WTC11 (cell line): ENCODE measurements at regions not wholly inside any gene's neighbourhood (a gene's known extent, or its start where the extent isn't known, plus 50 kb on each side); places are given as distances from the start of the nearest gene placed in this dataset.

Experiments
- ATAC-seq: fragments of 200-7000 bp; cut with Tn5 transposase; 2 replicates; pipeline ENCODE4 v1.10.0; 2021; ENCODE audit warnings: mild to moderate bottlenecking, moderate library complexity
- CTCF ChIA-PET: fragments of 300-600 bp; sonication (Branson Sonifier 250); formaldehyde crosslinking; loops from one replicate; lab custom pipeline; 2021; ENCODE audit warnings: antibody characterized with exemption; lab: Charles Lee
- POLR2A ChIA-PET: fragments of 350-600 bp; sonication (Branson Sonifier 250); formaldehyde crosslinking; loops from one replicate; lab custom pipeline; 2021; ENCODE audit warnings: antibody characterized with exemption; lab: Charles Lee
- DNase-seq: peaks from one replicate; pipeline ENCODE4 v3.0.0; 2021; ENCODE audit warnings: low spot score
- H3K27ac Mint-ChIP-seq: 2 replicates; pipeline ENCODE4 v1.8.0; 2021; ENCODE audit warnings: mixed read lengths
- H3K27me3 Mint-ChIP-seq: 2 replicates; pipeline ENCODE4 v1.8.0; 2021; ENCODE audit warnings: low read depth, mild to moderate bottlenecking, moderate library complexity, mixed read lengths
- H3K36me3 Mint-ChIP-seq: 2 replicates; pipeline ENCODE4 v1.8.0; 2021; ENCODE audit warnings: mixed read lengths
- H3K4me1 Mint-ChIP-seq: 2 replicates; pipeline ENCODE4 v1.8.0; 2022; ENCODE audit warnings: mixed read lengths
- H3K4me3 Mint-ChIP-seq: 2 replicates; pipeline ENCODE4 v1.8.0; 2021; ENCODE audit warnings: mild to moderate bottlenecking, moderate library complexity, mixed read lengths
- H3K9me3 Mint-ChIP-seq: 2 replicates; pipeline ENCODE4 v1.8.0; 2021; ENCODE audit warnings: mixed read lengths
- ATF1 ChIP-seq: sonication (generic); formaldehyde crosslinking; IDR thresholded peaks from 2 replicates; pipeline ENCODE4 v1.8.1; 2023; ENCODE audit warnings: mild to moderate bottlenecking, moderate library complexity, missing genetic modification reagents
- CDX4 ChIP-seq: fragments of 250-450 bp; sonication (Bioruptor Pico); IDR thresholded peaks from 2 replicates; pipeline ENCODE4 v1.9.0; 2021; ENCODE audit warnings: moderate library complexity, mild to moderate bottlenecking, inconsistent platforms, borderline replicate concordance
- CREB1 ChIP-seq: sonication (generic); formaldehyde crosslinking; IDR thresholded peaks from 2 replicates; pipeline ENCODE4 v1.8.0; 2023; ENCODE audit warnings: mild to moderate bottlenecking, missing genetic modification reagents
- ELF4 ChIP-seq: sonication (generic); formaldehyde crosslinking; IDR thresholded peaks from 2 replicates; pipeline ENCODE4 v1.8.1; 2022; ENCODE audit warnings: low read depth, mild to moderate bottlenecking, moderate library complexity, missing genetic modification reagents
- GRHL2 ChIP-seq: fragments of 250-450 bp; sonication (Bioruptor Pico); IDR thresholded peaks from 2 replicates; pipeline ENCODE4 v1.8.0; 2022; ENCODE audit warnings: mild to moderate bottlenecking, moderate library complexity; ENCODE audit not compliant: insufficient replicate concordance, severe bottlenecking
- HMGA2 ChIP-seq: fragments of 250-450 bp; sonication (Bioruptor Pico); IDR thresholded peaks from 2 replicates; pipeline ENCODE4 v1.4.0; 2021; ENCODE audit warnings: mild to moderate bottlenecking, moderate library complexity
- IRF2 ChIP-seq: sonication (generic); formaldehyde crosslinking; IDR thresholded peaks from 2 replicates; pipeline ENCODE4 v1.8.0; 2022; ENCODE audit warnings: low read depth, missing genetic modification reagents, borderline replicate concordance
- JAZF1 ChIP-seq: fragments of 250-450 bp; sonication (Bioruptor Pico); IDR thresholded peaks from 2 replicates; pipeline ENCODE4 v1.9.0; 2021; ENCODE audit warnings: moderate library complexity, mild to moderate bottlenecking, inconsistent platforms
- MYBL2 ChIP-seq: sonication (generic); formaldehyde crosslinking; IDR thresholded peaks from 2 replicates; pipeline ENCODE4 v1.8.1; 2023; ENCODE audit warnings: mild to moderate bottlenecking, moderate library complexity, missing genetic modification reagents
- NFE2L1 ChIP-seq: sonication (generic); formaldehyde crosslinking; IDR thresholded peaks from 2 replicates; pipeline ENCODE4 v1.8.1; 2023; ENCODE audit warnings: missing genetic modification reagents
- NR2C2 ChIP-seq: sonication (generic); formaldehyde crosslinking; IDR thresholded peaks from 2 replicates; pipeline ENCODE4 v1.8.0; 2022; ENCODE audit warnings: mild to moderate bottlenecking, missing genetic modification reagents
- NR3C1 ChIP-seq: sonication (generic); formaldehyde crosslinking; conservative IDR thresholded peaks from 2 replicates; pipeline ENCODE4 v1.8.1; 2023; ENCODE audit warnings: low read depth, mild to moderate bottlenecking, missing genetic modification reagents
- RELA ChIP-seq: sonication (generic); formaldehyde crosslinking; IDR thresholded peaks from 2 replicates; pipeline ENCODE4 v1.8.1; 2022; ENCODE audit warnings: missing genetic modification reagents, mild to moderate bottlenecking, borderline replicate concordance
- RORB ChIP-seq: fragments of 250-450 bp; sonication (Bioruptor Pico); IDR thresholded peaks from 2 replicates; pipeline ENCODE4 v1.9.0; 2021; ENCODE audit warnings: mild to moderate bottlenecking
- USF1 ChIP-seq: sonication (generic); formaldehyde crosslinking; IDR thresholded peaks from 2 replicates; pipeline ENCODE4 v1.8.0; 2022; ENCODE audit warnings: mild to moderate bottlenecking, missing genetic modification reagents
- ZNF512 ChIP-seq: sonication (generic); formaldehyde crosslinking; IDR thresholded peaks from 2 replicates; pipeline ENCODE4 v1.8.1; 2022; ENCODE audit warnings: missing genetic modification reagents, borderline replicate concordance
- ZNF671 ChIP-seq: fragments of 250-450 bp; sonication (Bioruptor Pico); IDR thresholded peaks from 2 replicates; pipeline ENCODE4 v1.8.0; 2021; ENCODE audit warnings: mild to moderate bottlenecking

GRCh38 chr2:8352296-8352695 is 329.6 kb upstream of the ID2 start:
- H3K27ac Mint-ChIP-seq, result no peak overlapping the region
- no peaks in the 10 kb centered on the region for H3K4me1 Mint-ChIP-seq
- H3K4me3 Mint-ChIP-seq, result no peak overlapping the region
- POLR2A ChIA-PET, result no interaction called here
- no peak for ATAC-seq
- TF ChIP-seq RELA (no peak), ZNF512 (no peak), CDX4 (CRISPR knock-in tag) (no peak), CREB1 (CRISPR knock-in tag) (no peak), ZNF671 (no peak), USF1 (CRISPR knock-in tag) (no peak), MYBL2 (CRISPR knock-in tag) (no peak), IRF2 (CRISPR knock-in tag) (no peak)
- H3K9me3 Mint-ChIP-seq, result peaks cover 30% of the 10 kb centered on the region
- CTCF ChIA-PET, result no interaction called here
- no peak for DNase-seq
- H3K36me3 Mint-ChIP-seq, result no peaks in the 10 kb centered on the region; the same call in 1 of the 2 replicates
- H3K27me3 Mint-ChIP-seq, result no peaks in the 10 kb centered on the region

GRCh38 chr2:8352989-8353388 is 328.9 kb upstream of the ID2 start:
- Mint-ChIP-seq H3K36me3 (no peaks in the 10 kb centered on the region; the same call in 1 of the 2 replicates), H3K4me3 (no peak overlapping the region), H3K27me3 (no peaks in the 10 kb centered on the region), H3K4me1 (no peaks in the 10 kb centered on the region), H3K9me3 (peaks cover 30% of the 10 kb centered on the region), H3K27ac (no peak overlapping the region)
- POLR2A ChIA-PET, result no interaction called here
- TF ChIP-seq NR2C2 (CRISPR knock-in tag) (no peak), JAZF1 (CRISPR knock-in tag) (no peak), GRHL2 (CRISPR knock-in tag) (no peak), ATF1 (CRISPR knock-in tag) (no peak), RORB (CRISPR knock-in tag) (no peak)
- DNase-seq (no peak), ATAC-seq (no peak)
- CTCF ChIA-PET, result no interaction called here

- Mint-ChIP-seq H3K27ac (no peak overlapping the region), H3K36me3 (no peaks in the 10 kb centered on the region; the same call in 1 of the 2 replicates), H3K9me3 (peaks cover 30% of the 10 kb centered on the region), H3K27me3 (no peaks in the 10 kb centered on the region)
- POLR2A ChIA-PET, result no interaction called here
- CTCF ChIA-PET, result no interaction called here
- no peak for ATAC-seq
- TF ChIP-seq NFE2L1 (CRISPR knock-in tag) (no peak), ELF4 (CRISPR knock-in tag) (no peak), HMGA2 (CRISPR knock-in tag) (no peak), NR3C1 (no peak)
- TF ChIP-seq, all 79 proteins: peak for 0
- no peak for DNase-seq
- Mint-ChIP-seq H3K4me1 (no peaks in the 10 kb centered on the region), H3K4me3 (no peak overlapping the region)
Observed at GRCh38 chr2:8355102-8355859, 326.6 kb upstream of the ID2 start.
